GM06990 (cell line): ENCODE measurements at regions not wholly inside any gene's neighbourhood (a gene's known extent, or its start where the extent isn't known, plus 50 kb on each side); places are given as distances from the start of the nearest gene placed in this dataset.

Experiments
- DNase-seq: peaks from one replicate; pipeline ENCODE4 v3.0.0-alpha.2; 2011; ENCODE audit not compliant: insufficient read length; ENCODE audit errors: extremely low read depth
- H3K27me3 ChIP-seq: replicated peaks from 2 replicates; pipeline ENCODE4 v1.6.0; 2011; ENCODE audit warnings: low read length; ENCODE audit not compliant: control insufficient read depth, insufficient read depth
- H3K36me3 ChIP-seq: 2 replicates; pipeline ENCODE4 v1.5.1; 2011; ENCODE audit warnings: low read length; ENCODE audit not compliant: control insufficient read depth, insufficient read depth
- H3K4me3 ChIP-seq: replicated peaks from 2 replicates; pipeline ENCODE4 v1.5.1; 2011; ENCODE audit warnings: low read depth, mild to moderate bottlenecking, control low read depth, low read length
- CTCF ChIP-seq: IDR thresholded peaks from 2 replicates; pipeline ENCODE4 v1.5.1; 2011; ENCODE audit warnings: low read length, control low read depth, mild to moderate bottlenecking, inconsistent platforms; ENCODE audit not compliant: insufficient read depth, poor library complexity, severe bottlenecking

- Histone ChIP-seq H3K36me3 (no peaks in the 10 kb centered on the region), H3K27me3 (no peaks in the 10 kb centered on the region), H3K4me3 (no peak overlapping the region)
- TF ChIP-seq CTCF = no peak
- no peak for DNase-seq
These were observed 105.4 kb upstream of the LCLAT1 start for GRCh38 chr2:30341500-30342267.

GRCh38 chr2:30346471-30347169, 100.4 kb upstream of the LCLAT1 start:
- DNase-seq = no peak
- no peak for TF ChIP-seq CTCF
- H3K4me3 ChIP-seq = no peak overlapping the region
- no peaks in the 10 kb centered on the region for H3K27me3 ChIP-seq
- H3K36me3 ChIP-seq = no peaks in the 10 kb centered on the region

GRCh38 chr2:30348825-30349224, 98.2 kb upstream of the LCLAT1 start:
- no peak for TF ChIP-seq CTCF
- no peak for DNase-seq
- H3K4me3 ChIP-seq = no peak overlapping the region
- no peaks in the 10 kb centered on the region for H3K27me3 ChIP-seq
- H3K36me3 ChIP-seq = no peaks in the 10 kb centered on the region

GRCh38 chr2:30349691-30350090, 97.4 kb upstream of the LCLAT1 start:
- TF ChIP-seq CTCF = no peak
- no peak for DNase-seq
- Histone ChIP-seq H3K27me3 (no peaks in the 10 kb centered on the region), H3K4me3 (no peak overlapping the region), H3K36me3 (no peaks in the 10 kb centered on the region)

- TF ChIP-seq CTCF = no peak
- no peaks in the 10 kb centered on the region for H3K27me3 ChIP-seq
- no peaks in the 10 kb centered on the region for H3K36me3 ChIP-seq
- no peak for DNase-seq
- no peak overlapping the region for H3K4me3 ChIP-seq
These were observed 95.9 kb upstream of the LCLAT1 start for GRCh38 chr2:30351116-30351515.
